MM.1S (cell line): ENCODE measurements at regions not wholly inside any gene's neighbourhood (a gene's known extent, or its start where the extent isn't known, plus 50 kb on each side); places are given as distances from the start of the nearest gene placed in this dataset.

ENCODE experiments used
- EZH2phosphoT487 ChIP-seq: fragments of 300-600 bp; sonication (generic); IDR thresholded peaks from 2 replicates; pipeline ENCODE4 v1.6.1; 2018; ENCODE audit warnings: antibody characterized with exemption, low read length
- TF ChIP-seq, protein P1 (sequence below): fragments of 300-600 bp; sonication (generic); IDR thresholded peaks from 2 replicates; pipeline ENCODE4 v1.5.1; 2016; ENCODE audit warnings: antibody characterized with exemption, low read length, mixed read lengths

GRCh38 chr9:135035781-135036760 lies 51.4 kb upstream of the OLFM1 start:
- TF ChIP-seq, protein P1, sequence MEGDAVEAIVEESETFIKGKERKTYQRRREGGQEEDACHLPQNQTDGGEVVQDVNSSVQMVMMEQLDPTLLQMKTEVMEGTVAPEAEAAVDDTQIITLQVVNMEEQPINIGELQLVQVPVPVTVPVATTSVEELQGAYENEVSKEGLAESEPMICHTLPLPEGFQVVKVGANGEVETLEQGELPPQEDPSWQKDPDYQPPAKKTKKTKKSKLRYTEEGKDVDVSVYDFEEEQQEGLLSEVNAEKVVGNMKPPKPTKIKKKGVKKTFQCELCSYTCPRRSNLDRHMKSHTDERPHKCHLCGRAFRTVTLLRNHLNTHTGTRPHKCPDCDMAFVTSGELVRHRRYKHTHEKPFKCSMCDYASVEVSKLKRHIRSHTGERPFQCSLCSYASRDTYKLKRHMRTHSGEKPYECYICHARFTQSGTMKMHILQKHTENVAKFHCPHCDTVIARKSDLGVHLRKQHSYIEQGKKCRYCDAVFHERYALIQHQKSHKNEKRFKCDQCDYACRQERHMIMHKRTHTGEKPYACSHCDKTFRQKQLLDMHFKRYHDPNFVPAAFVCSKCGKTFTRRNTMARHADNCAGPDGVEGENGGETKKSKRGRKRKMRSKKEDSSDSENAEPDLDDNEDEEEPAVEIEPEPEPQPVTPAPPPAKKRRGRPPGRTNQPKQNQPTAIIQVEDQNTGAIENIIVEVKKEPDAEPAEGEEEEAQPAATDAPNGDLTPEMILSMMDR: no peak
- no peak for TF ChIP-seq EZH2phosphoT487
